Glomerular endothelial cell (primary cell): ENCODE measurements at regions not wholly inside any gene's neighbourhood (a gene's known extent, or its start where the extent isn't known, plus 50 kb on each side); places are given as distances from the start of the nearest gene placed in this dataset.

Experiments
- DNase-seq: peaks from one replicate; pipeline ENCODE4 v3.0.0-alpha.2; 2011; ENCODE audit warnings: low read depth, low spot score; ENCODE audit errors: extremely low read depth

- DNase-seq = no peak
Measured at GRCh38 chr13:105599477-105600037, 935.9 kb downstream of the EFNB2 start.

GRCh38 chr13:105598529-105598928 is 936.9 kb downstream of the EFNB2 start:
- DNase-seq = no peak

- no peak for DNase-seq
Measured at GRCh38 chr13:105597573-105597972, 937.9 kb downstream of the EFNB2 start.

GRCh38 chr13:105595471-105595870 is 940.0 kb downstream of the EFNB2 start:
- no peak for DNase-seq

- DNase-seq = no peak
Measured at GRCh38 chr13:105591277-105591676, 944.2 kb downstream of the EFNB2 start.

GRCh38 chr13:105587786-105588185 is 947.7 kb downstream of the EFNB2 start:
- DNase-seq = no peak

- DNase-seq = no peak
Measured at GRCh38 chr13:105579821-105580710, 955.4 kb downstream of the EFNB2 start.

GRCh38 chr13:105573136-105573535 is 962.3 kb downstream of the EFNB2 start:
- DNase-seq = peak; percentile 20

- no peak for DNase-seq
Measured at GRCh38 chr13:105572401-105572800, 963.1 kb downstream of the EFNB2 start.

GRCh38 chr13:105569816-105570215 is 965.6 kb downstream of the EFNB2 start:
- no peak for DNase-seq

- DNase-seq = no peak
Measured at GRCh38 chr13:105567951-105568525, 967.4 kb downstream of the EFNB2 start.

GRCh38 chr13:105565136-105565727 is 970.2 kb downstream of the EFNB2 start:
- DNase-seq = no peak

- no peak for DNase-seq
Measured at GRCh38 chr13:105552078-105552477, 983.4 kb downstream of the EFNB2 start.

GRCh38 chr13:105547851-105548250 is 987.6 kb downstream of the EFNB2 start:
- no peak for DNase-seq

GRCh38 chr13:105545811-105546210 is 989.7 kb downstream of the EFNB2 start:
- DNase-seq = no peak

GRCh38 chr13:105543742-105544141 is 991.7 kb downstream of the EFNB2 start:
- DNase-seq = no peak

- no peak for DNase-seq
Measured at GRCh38 chr13:105541565-105541964, 993.9 kb downstream of the EFNB2 start.

- DNase-seq = no peak
Measured at GRCh38 chr13:105538346-105538745, 997.1 kb downstream of the EFNB2 start.

GRCh38 chr13:105537113-105537512 is 998.3 kb downstream of the EFNB2 start:
- no peak for DNase-seq

- DNase-seq = no peak
Measured at GRCh38 chr13:105530468-105530867, 1005.0 kb downstream of the EFNB2 start.

GRCh38 chr13:105527127-105527526 is 1008.3 kb downstream of the EFNB2 start:
- no peak for DNase-seq

GRCh38 chr13:105519771-105520170 is 1015.7 kb downstream of the EFNB2 start:
- no peak for DNase-seq
